Stimulated activated naive CD8-positive, alpha-beta T cell treated with anti-CD3 and anti-CD28 coated beads, Interleukin-15, amount 100 ng/mL, for 72 hours (primary cell): ENCODE measurements at regions not wholly inside any gene's neighbourhood (a gene's known extent, or its start where the extent isn't known, plus 50 kb on each side); places are given as distances from the start of the nearest gene placed in this dataset.

Experiments used
- ATAC-seq: fragments of 150-1000 bp; cut with Tn5 transposase; 2 replicates; pipeline ENCODE4 v1.10.0; 2021; ENCODE audit warnings: mild to moderate bottlenecking, moderate library complexity
- DNase-seq, 2 donors: peaks; one replicate each; pipeline ENCODE4 v3.0.0; 2021 to 2022
- H3K27ac Mint-ChIP-seq, 2 donors: one replicate each; pipeline ENCODE4 v1.8.0; 2022; ENCODE audit warnings: mild to moderate bottlenecking in 2 of 2, mixed read lengths in 2 of 2, moderate library complexity in 2 of 2
- H3K27me3 Mint-ChIP-seq: one replicate; pipeline ENCODE4 v1.8.0; 2022; ENCODE audit warnings: mixed read lengths
- H3K4me1 Mint-ChIP-seq: one replicate; pipeline ENCODE4 v1.8.0; 2022; ENCODE audit warnings: mild to moderate bottlenecking, mixed read lengths
- H3K4me3 Mint-ChIP-seq, 2 donors: one replicate each; pipeline ENCODE4 v1.8.0; 2022; ENCODE audit warnings: mild to moderate bottlenecking in 2 of 2, mixed read lengths in 2 of 2, moderate library complexity in 1 of 2
- H3K9me3 Mint-ChIP-seq, 2 donors: one replicate each; pipeline ENCODE4 v1.8.0; 2022; ENCODE audit warnings: mixed read lengths in 2 of 2

DNA sequence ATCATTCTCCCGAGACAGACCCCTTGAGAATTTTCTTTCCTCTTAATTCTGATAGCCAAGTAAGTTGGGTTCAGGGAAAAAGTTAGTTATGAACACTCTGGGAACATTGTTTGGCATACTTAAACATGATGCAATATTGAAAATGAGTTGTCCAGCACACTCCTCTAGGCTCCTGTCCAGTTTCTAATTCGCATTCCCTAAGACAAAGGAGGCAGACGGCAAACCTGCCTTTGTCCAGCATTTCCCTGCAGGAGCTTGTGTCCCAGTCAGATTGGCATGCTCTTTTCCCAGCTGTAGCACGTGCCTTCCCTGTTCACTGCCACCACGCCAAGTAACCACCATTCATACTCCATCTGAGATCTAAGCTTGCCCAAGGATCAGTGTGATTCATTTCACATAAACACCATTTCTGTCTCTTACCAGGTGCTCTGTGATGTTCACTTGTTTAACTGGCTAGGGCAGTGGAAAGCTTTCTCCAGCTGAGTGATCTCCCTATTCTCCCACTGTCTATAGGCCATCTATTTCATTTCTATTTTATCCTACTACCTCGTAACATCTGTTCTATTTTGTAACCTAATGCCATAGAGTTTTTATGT lies 150.0 kb upstream of the EPB41L3 start:
- H3K4me3 Mint-ChIP-seq = no peak overlapping the region
- H3K4me1 Mint-ChIP-seq = no peaks in the 10 kb centered on the region
- peaks cover 9 to 13% of the 10 kb centered on the region in 2 donors for H3K9me3 Mint-ChIP-seq
- peaks cover 8% of the 10 kb centered on the region for H3K27me3 Mint-ChIP-seq
- no peak overlapping the region for H3K27ac Mint-ChIP-seq
- no peak for ATAC-seq
- DNase-seq = no peak

DNA sequence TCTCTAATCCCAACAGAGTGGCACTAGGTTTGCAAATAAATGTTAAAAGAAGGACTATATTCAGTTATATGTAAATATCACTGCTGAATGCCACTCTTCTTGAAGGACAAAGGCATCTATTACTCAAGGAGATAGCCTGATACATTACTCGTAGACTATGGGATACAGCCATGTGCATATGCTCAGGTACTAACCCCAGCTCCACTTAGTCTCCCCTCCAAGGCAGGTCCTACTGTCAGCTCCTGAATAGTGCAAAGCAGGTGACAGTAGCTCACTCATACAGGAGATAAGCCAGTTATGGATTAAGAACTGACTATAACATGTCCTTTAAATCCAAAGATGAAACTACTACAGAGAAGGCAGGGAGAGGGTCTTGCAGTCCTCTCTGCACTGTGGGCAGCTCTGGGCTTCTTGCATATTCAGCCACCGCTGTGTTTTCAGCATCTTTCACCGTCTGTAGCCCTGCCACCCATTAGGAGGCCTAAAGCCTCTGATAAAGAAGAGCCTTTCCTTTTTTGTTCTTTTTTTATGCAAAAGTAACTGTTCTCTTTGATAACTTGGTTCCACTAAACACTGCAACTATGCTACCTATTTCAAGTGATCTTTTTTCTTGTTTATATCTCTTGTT lies 135.1 kb upstream of the EPB41L3 start:
- H3K9me3 Mint-ChIP-seq = no peaks in the 10 kb centered on the region
- peaks cover 5% of the 10 kb centered on the region for H3K27me3 Mint-ChIP-seq
- DNase-seq (no peak), ATAC-seq (no peak)
- H3K4me1 Mint-ChIP-seq = no peaks in the 10 kb centered on the region
- no peak overlapping the region for H3K27ac Mint-ChIP-seq
- no peak overlapping the region for H3K4me3 Mint-ChIP-seq

DNA sequence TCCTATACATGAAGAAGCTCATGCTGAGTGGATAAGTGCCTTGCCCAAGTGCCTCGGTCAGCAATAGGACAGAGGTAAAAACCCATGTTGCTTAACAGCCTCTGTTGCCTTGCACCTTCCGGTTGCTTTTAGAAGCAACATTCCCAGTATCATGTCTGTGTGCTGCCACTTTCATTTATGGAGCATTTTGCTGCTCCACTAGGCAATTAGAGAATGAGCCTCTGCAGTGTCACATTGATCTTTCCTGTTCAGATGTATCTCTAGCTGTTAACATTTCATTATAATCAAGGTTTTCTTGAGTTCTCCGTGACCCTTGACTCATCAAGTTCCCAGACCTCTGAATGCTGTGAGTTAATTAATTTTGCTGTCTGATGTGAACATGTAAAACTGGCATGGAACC lies 134.5 kb upstream of the EPB41L3 start:
- peaks cover 5% of the 10 kb centered on the region for H3K27me3 Mint-ChIP-seq
- no peak overlapping the region for H3K4me3 Mint-ChIP-seq
- no peaks in the 10 kb centered on the region for H3K9me3 Mint-ChIP-seq
- no peaks in the 10 kb centered on the region for H3K4me1 Mint-ChIP-seq
- H3K27ac Mint-ChIP-seq = no peak overlapping the region
- DNase-seq (no peak), ATAC-seq (no peak)

DNA sequence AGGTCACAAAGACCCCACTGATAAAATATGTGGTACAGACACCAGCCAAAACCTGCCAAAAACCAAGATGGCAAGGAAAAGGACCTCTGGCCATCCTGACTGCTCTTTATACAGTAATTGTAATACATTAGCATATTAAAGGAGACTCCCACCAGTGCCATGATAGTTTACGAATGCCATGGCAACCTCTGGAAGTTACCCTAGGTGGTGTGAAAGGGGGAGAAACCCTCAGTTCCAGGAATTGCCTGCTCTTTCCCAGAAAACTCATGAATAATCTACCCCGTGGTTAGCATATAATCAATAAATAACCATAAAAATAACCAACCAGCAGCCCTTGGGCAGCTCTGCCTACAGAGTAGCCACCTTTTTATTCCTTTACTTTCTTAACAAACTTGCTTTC lies 129.8 kb upstream of the EPB41L3 start:
- H3K27ac Mint-ChIP-seq = no peak overlapping the region
- H3K4me3 Mint-ChIP-seq = no peak overlapping the region
- H3K9me3 Mint-ChIP-seq = no peaks in the 10 kb centered on the region
- ATAC-seq = no peak
- DNase-seq = no peak
- no peaks in the 10 kb centered on the region for H3K4me1 Mint-ChIP-seq
- H3K27me3 Mint-ChIP-seq = no peaks in the 10 kb centered on the region

DNA sequence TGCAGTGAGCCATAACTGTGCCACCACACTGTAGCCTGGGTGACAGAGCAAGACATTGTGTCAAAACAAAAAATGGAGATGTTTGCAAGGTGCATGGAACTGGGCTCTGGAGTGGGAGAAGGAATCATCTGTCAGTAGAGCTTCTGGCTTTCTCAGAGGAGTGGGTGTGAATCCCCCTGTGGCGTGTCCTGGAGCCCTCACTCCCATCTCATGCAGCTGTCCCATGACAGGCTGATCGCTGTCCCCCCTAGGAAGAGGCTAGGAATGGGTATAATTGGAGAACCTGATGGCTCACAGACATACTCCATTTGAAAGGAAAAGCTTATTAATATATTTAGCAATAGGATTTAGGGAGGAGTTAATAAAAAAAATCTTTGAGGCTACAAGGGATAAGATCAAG lies 125.8 kb upstream of the EPB41L3 start:
- no peaks in the 10 kb centered on the region for H3K27me3 Mint-ChIP-seq
- no peak overlapping the region for H3K4me3 Mint-ChIP-seq
- no peak overlapping the region for H3K27ac Mint-ChIP-seq
- ATAC-seq (no peak), DNase-seq (no peak)
- H3K9me3 Mint-ChIP-seq = no peaks in the 10 kb centered on the region
- no peaks in the 10 kb centered on the region for H3K4me1 Mint-ChIP-seq

DNA sequence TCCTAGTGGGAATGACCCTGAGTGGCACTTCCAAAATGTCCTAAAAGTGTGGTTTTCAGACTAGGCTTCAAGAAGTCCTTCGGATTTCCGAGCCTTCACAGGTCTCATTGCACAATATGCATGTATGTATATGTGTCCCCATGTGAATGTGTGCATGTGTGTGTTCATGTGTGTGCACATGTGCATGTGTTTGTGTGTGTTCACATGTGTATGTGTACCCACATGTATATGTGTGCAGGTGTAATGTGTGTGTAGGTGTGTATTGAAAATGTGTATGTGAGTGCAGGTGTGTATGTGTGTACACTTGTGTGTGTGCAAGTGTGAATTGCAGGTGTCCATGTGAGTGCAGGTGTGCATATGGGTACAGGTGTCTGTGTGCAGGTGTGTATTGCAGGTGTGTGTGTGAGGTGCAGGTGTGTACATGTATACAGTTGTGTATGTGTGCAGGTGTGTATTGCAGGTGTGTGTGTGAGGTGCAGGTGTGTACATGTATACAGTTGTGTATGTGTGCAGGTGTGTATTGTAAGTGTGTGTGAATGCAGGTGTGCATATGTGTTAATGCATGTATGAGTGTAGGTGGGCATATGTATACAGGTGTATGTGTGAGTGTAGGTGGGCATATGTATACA lies 124.4 kb upstream of the EPB41L3 start:
- Mint-ChIP-seq H3K4me3 (no peak overlapping the region), H3K27me3 (no peaks in the 10 kb centered on the region), H3K27ac (no peak overlapping the region), H3K9me3 (no peaks in the 10 kb centered on the region), H3K4me1 (no peaks in the 10 kb centered on the region)
- ATAC-seq = no peak
- no peak for DNase-seq

DNA sequence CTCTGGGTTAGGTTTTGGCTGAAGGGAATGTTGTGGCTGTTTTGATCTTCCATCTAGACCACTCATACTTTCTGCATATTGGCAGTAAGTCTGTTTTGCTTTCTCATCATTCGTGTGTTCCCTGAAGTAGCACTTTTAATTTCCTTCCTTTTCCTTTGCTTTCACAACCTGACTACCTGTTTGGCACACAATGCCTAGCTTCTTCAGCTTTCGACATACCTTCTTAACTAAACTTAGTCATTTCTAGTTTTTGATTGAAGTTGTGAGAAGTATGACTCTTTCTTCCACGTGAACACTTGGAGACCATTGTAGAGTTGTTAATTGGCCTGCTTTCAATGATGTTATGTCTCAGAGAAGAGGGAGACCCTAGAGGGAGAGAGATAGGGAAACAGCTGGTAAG lies 123.6 kb upstream of the EPB41L3 start:
- DNase-seq (no peak), ATAC-seq (no peak)
- H3K27ac Mint-ChIP-seq = no peak overlapping the region
- H3K27me3 Mint-ChIP-seq = no peaks in the 10 kb centered on the region
- H3K9me3 Mint-ChIP-seq = no peaks in the 10 kb centered on the region
- H3K4me3 Mint-ChIP-seq = no peak overlapping the region
- H3K4me1 Mint-ChIP-seq = no peaks in the 10 kb centered on the region

DNA sequence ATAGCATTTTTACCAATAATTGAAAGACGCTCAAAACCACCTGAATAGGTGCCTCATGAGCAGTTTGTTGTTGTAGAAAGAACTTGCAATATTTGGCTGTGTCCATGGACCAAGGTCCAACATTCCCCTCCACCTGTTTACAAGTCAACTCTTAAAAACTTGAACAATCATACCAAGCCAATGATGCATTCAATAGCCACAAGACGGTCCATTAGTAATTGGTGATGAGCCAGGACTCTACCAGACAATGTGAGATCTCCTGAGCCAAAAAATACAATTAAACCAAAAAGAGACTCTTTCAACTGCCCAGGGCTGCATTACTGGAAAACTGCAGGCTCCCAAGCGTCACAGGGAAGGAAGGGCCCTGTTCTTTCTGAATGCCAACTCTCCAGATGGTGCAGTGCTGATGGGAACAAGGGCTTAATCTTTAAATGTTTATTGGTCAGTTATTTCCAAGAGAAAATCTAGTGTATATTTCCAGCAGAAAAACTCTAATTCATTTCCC lies 118.8 kb upstream of the EPB41L3 start:
- no peak overlapping the region for H3K27ac Mint-ChIP-seq
- ATAC-seq = no peak
- no peaks in the 10 kb centered on the region for H3K9me3 Mint-ChIP-seq
- H3K27me3 Mint-ChIP-seq = no peaks in the 10 kb centered on the region
- no peak overlapping the region for H3K4me3 Mint-ChIP-seq
- DNase-seq = no peak
- no peaks in the 10 kb centered on the region for H3K4me1 Mint-ChIP-seq

DNA sequence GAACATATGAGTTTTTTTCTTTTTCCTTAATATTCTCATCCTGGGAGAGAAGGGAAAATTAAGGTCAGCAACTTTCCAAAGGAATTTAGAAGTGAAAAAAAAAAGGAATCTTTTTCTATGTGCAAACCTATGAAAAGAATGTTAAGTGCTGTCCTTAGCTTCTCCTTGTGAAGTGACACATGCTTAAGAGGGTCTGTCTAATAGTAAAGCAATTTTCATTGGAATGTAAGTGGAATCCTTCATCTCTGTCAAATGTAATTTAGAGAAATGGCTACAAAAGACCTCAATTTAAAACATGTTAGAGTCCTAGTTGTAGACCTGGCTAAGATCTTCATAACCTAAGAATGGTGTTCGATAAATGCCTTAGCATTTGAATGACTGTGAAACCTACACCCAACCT lies 117.4 kb upstream of the EPB41L3 start:
- Mint-ChIP-seq H3K4me1 (no peaks in the 10 kb centered on the region), H3K9me3 (no peaks in the 10 kb centered on the region), H3K27ac (no peak overlapping the region), H3K27me3 (no peaks in the 10 kb centered on the region), H3K4me3 (no peak overlapping the region)
- ATAC-seq = no peak
- no peak for DNase-seq

DNA sequence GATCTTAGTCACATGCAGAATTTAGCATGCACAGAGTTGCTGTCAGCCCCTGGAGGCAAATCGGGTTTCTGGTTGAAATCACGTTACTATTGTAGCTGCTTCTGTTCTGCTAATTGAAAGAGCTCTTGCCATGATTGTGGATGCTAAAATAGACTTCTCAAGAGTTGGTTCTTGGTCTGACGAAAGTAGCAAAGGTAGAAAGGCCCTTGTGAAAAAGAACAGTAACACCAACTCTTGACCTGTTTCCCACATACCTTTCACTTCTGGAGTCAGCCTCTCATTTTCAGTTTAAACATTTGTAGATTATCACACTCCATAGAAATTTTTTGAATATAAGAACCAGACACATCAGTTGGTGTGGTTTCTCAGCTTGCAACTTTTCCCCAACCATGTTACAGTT lies 110.0 kb upstream of the EPB41L3 start:
- Mint-ChIP-seq H3K9me3 (no peaks in the 10 kb centered on the region), H3K27me3 (no peaks in the 10 kb centered on the region), H3K27ac (no peak overlapping the region), H3K4me1 (no peaks in the 10 kb centered on the region), H3K4me3 (no peak overlapping the region)
- ATAC-seq = no peak
- DNase-seq = no peak

DNA sequence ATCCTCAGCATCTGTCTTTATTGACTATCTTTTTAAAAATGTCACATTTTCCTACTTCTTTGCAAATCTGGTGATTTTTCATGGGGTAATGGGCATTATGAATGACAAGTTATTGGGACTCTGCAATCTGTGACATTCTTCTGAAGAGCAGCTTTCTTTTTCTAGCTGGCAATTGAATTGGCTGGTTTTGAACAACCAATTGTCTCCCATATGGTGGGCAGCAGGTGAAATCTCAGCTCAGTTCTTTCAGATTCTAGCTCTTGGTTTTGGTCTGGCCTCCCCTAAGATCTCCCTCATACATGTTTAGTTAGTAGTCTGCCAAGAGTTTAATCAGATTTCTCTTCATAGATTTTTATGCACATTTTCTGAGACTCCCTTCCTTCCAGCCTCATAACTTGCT lies 107.9 kb upstream of the EPB41L3 start:
- no peak overlapping the region for H3K4me3 Mint-ChIP-seq
- no peak overlapping the region for H3K27ac Mint-ChIP-seq
- ATAC-seq (no peak), DNase-seq (no peak)
- no peaks in the 10 kb centered on the region for H3K27me3 Mint-ChIP-seq
- H3K9me3 Mint-ChIP-seq = no peaks in the 10 kb centered on the region
- H3K4me1 Mint-ChIP-seq = no peaks in the 10 kb centered on the region

DNA sequence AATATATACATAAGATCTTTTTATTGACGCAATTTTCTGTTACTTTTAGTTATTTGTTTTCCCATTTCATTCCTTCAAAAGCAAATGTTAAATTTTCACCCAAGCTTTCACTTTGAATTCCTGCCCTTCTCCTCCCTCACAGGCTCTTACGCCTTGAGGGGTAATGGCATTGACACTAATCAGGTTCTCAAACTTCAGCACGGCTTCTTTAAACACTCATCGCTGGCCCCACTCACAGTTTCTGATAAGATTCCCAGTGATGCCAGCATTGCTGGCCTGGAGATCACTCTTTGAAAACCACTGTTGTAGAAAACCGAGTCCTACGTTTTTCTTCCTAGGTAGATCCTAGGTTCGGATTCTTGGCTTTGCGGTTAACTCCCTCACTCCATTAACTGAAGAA lies 105.6 kb upstream of the EPB41L3 start:
- DNase-seq (no peak), ATAC-seq (no peak)
- Mint-ChIP-seq H3K9me3 (no peaks in the 10 kb centered on the region), H3K27ac (no peak overlapping the region), H3K4me3 (no peak overlapping the region), H3K27me3 (no peaks in the 10 kb centered on the region), H3K4me1 (no peaks in the 10 kb centered on the region)

DNA sequence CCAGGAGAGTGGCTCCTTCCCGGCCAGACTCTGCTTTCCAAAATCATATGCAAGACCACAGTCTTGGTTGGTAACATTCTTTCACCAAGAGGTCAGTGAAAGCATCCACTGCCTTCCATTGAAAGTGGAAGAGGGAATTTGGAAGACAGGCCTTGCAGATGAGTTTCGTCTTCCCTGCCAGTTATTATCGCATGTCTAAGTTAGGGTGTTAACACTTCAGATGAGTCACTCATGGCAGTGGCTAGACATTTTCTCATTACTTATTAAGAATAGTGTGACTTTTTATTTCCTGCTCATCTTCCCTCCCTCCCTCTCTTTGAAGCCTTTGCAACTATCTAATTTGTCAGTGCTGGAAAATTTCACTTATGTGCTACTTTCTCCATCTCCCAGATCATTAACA lies 102.9 kb upstream of the EPB41L3 start:
- Mint-ChIP-seq H3K27ac (no peak overlapping the region), H3K27me3 (no peaks in the 10 kb centered on the region), H3K9me3 (no peaks in the 10 kb centered on the region), H3K4me1 (no peaks in the 10 kb centered on the region), H3K4me3 (no peak overlapping the region)
- ATAC-seq (no peak), DNase-seq (no peak)

DNA sequence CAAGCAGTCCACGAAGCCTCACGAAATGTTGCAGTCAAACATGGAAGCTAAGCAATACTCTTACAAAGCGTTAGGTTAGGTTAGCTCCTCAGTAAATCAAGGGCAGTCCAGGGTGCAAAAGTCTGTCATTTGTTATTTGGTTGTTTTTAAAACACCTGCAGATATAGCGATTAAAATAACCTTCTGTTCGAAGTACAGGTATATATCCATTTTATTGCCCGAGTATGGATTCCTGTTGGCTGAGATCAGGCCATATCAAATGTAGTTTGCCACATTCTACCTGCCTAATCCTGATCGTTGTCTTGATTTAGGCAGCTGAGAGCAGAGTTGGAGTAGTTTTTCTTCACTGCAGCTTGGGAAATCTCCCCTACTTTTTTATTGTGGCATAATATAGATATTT lies 99.5 kb upstream of the EPB41L3 start:
- Mint-ChIP-seq H3K27me3 (peaks cover 14% of the 10 kb centered on the region), H3K9me3 (no peaks in the 10 kb centered on the region), H3K27ac (no peak overlapping the region), H3K4me3 (no peak overlapping the region), H3K4me1 (no peaks in the 10 kb centered on the region)
- no peak for ATAC-seq
- DNase-seq = no peak

DNA sequence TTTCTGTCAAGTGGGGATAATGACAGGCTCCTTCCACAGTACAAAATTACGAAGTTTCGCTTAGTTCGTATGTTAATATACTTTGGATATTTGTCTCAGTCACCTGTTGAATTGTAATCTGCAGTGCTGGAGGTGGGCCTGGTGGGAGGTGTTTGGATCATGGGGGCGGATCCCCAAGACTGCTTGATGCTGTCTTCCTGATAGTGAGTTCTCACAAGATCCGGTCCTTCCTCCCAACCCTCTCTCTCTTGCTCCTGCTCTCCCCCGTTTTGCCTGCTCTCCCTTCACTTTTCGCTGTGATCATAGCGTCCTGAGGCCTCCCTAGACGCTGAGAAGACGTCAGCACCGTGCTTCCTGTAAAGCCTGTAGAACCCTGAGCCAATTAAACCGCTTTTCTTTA lies 97.1 kb upstream of the EPB41L3 start:
- Mint-ChIP-seq H3K27me3 (peaks cover 20% of the 10 kb centered on the region), H3K27ac (no peak overlapping the region), H3K4me1 (no peaks in the 10 kb centered on the region), H3K4me3 (no peak overlapping the region), H3K9me3 (no peaks in the 10 kb centered on the region)
- no peak for DNase-seq
- ATAC-seq = no peak

DNA sequence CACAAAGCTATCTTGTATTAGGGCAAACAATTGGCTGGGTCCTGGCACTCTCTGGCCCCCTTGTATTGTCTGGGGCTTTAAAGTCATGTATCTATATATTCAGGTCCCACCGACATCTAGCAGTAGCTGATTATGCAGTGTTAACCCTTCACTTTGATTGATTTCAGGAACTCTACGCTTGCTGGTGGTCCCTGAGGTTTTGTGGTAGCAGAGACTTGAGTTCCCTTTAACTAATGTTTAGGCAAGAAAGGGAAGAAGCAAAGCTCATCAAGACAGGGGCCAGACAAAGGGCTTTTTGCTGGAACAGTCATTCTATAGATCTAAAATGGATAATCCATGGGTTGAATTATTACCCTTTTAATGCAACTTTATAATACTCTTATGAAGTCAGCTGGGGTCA lies 95.3 kb upstream of the EPB41L3 start:
- Mint-ChIP-seq H3K9me3 (no peaks in the 10 kb centered on the region), H3K27ac (no peak overlapping the region), H3K27me3 (peaks cover 38% of the 10 kb centered on the region), H3K4me1 (no peaks in the 10 kb centered on the region), H3K4me3 (no peak overlapping the region)
- DNase-seq (no peak), ATAC-seq (no peak)

DNA sequence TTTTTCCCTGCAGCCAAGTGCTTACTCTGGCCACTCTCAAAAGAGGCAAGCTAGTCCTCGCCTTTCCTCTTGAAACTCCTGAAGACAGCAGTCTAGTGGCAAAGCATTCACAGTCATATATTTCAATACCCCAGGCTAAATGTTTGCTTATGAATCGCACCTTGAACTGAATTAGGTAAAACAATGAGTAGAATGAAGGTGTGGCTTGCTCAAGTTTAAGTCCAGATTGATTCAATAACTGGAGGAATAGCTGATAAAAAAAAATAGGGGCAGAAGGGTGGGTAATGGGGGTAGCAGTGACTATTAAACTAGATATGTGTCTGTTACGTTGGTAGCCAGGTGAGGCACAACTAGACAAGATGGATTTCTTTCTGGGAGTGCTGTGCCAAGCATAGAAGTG lies 88.2 kb upstream of the EPB41L3 start:
- no peak overlapping the region for H3K27ac Mint-ChIP-seq
- H3K4me3 Mint-ChIP-seq = no peak overlapping the region
- H3K27me3 Mint-ChIP-seq = peaks cover 74% of the 10 kb centered on the region
- no peaks in the 10 kb centered on the region for H3K9me3 Mint-ChIP-seq
- ATAC-seq (no peak), DNase-seq (no peak)
- H3K4me1 Mint-ChIP-seq = peaks cover 6% of the 10 kb centered on the region
